ENCODE measurements at regions not wholly inside any gene's neighbourhood (a gene's known extent, or its start where the extent isn't known, plus 50 kb on each side); places are given as distances from the start of the nearest gene placed in this dataset.

DNA sequence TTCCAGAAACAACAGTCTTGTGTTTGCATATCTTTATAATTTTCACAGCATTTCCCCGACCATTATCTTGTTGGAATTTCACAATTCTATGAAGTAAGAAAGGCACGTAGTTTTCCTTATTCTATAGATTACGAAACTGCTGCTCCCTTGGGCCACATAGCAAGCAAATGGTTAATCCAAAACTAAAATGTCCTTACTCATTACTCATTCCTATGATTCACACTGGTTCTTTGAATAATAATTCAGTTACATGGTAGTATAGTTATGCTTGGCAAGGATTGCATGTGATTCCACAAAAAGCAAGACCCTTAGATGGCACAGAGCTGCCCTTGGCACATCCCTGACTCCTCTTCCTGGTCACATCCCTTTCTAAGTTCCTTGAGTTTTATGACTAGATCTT lies 51.2 kb downstream of the OR13H1 start:
- H2AK5ac ChIP-seq (ENCODE audit: low read depth, low read length): no peak overlapping the region
- no peak overlapping the region for H2BK5ac ChIP-seq (ENCODE audit: low read length)
- H3K9me3 ChIP-seq (replicated peaks in 1 of 2; ENCODE audit: control insufficient read depth in 2 of 2, insufficient read depth in 1 of 2, low read depth in 1 of 2, low read length in 2 of 2): no peaks in the 10 kb centered on the region
- H4K8ac ChIP-seq (ENCODE audit: low read depth, low read length): no peak overlapping the region
- H2BK15ac ChIP-seq (ENCODE audit: low read length): no peak overlapping the region
- no peak overlapping the region for H3K23ac ChIP-seq (ENCODE audit: low read depth, low read length, poor library complexity)
- H3K18ac ChIP-seq (ENCODE audit: low read length): no peak overlapping the region
- H3K4me1 ChIP-seq (ENCODE audit: control insufficient read depth in 2 of 2, insufficient read depth in 1 of 2, low read depth in 1 of 2, low read length in 2 of 2): no peaks in the 10 kb centered on the region
- no peaks in the 10 kb centered on the region for H3K79me1 ChIP-seq (ENCODE audit: low read depth, low read length)
- H3K27ac ChIP-seq (replicated peaks; ENCODE audit: low read length): no peak overlapping the region
- no peak overlapping the region for H2AFZ ChIP-seq (ENCODE audit: low read length)
- no peak overlapping the region for H3K14ac ChIP-seq (ENCODE audit: low read length)
- H3K9ac ChIP-seq (ENCODE audit: low read depth, low read length, poor library complexity): no peak overlapping the region
- H3K27me3 ChIP-seq (ENCODE audit: control insufficient read depth in 3 of 3, insufficient read depth in 3 of 3, low read depth in 1 of 3, low read length in 3 of 3): peaks cover 0 to 38% (median 0%) of the 10 kb centered on the region in 3 experiments
- WGBS, 2 donors (ENCODE audit: extremely low coverage in 2 of 2, insufficient read length in 2 of 2, insufficient replicate concordance in 1 of 2): no CpG with 5 or more reads among the region's 3 CpGs
- H3K4me2 ChIP-seq (ENCODE audit: insufficient read depth, low read length, poor library complexity, severe bottlenecking): no peak overlapping the region
- H2BK120ac ChIP-seq (ENCODE audit: low read depth, low read length): no peak overlapping the region
- no peak overlapping the region for H3K4ac ChIP-seq (ENCODE audit: low read length)
- no peak overlapping the region for H4K91ac ChIP-seq (ENCODE audit: low read depth, low read length, poor library complexity)
- no peak for DNase-seq (ENCODE audit: low spot score)
- H2BK12ac ChIP-seq (ENCODE audit: low read length): no peak overlapping the region
- H3K4me3 ChIP-seq (ENCODE audit: low read length in 2 of 2): no peak overlapping the region
- no peaks in the 10 kb centered on the region for H3K36me3 ChIP-seq (replicated peaks in 1 of 2; ENCODE audit: control insufficient read depth in 2 of 2, insufficient read depth in 2 of 2, low read length in 2 of 2)

DNA sequence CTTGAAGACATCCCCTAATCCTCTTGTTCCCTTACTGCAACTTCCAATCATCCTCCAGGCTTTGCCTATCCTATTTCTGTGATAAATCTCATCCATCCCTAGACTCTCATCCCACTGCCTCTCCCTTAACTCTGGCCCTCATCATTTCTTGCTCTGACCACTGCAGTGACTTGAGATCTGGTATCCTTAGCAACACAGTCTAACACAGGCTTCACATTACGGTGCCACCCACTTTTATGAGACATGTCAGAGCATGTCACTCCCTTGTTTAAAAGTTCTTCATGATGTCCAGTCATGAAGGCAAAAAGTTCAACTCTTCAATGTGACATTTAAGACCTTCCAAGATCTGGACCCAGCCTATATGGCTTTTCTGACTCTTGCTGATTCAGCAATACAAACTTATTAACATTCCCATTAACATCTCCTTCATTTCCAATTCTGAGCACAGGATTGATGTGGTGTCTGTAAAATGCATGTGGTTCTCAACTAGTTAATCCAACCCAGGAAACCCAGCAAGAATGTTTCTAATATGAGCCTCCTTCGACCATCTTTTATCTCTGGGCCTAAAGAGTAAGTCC lies 64.0 kb downstream of the OR13H1 start:
- Histone ChIP-seq H4K8ac (ENCODE audit: low read depth, low read length) (no peak overlapping the region), H2BK5ac (ENCODE audit: low read length) (no peak overlapping the region), H3K9ac (ENCODE audit: low read depth, low read length, poor library complexity) (no peak overlapping the region), H2BK120ac (ENCODE audit: low read depth, low read length) (no peak overlapping the region), H2AK5ac (ENCODE audit: low read depth, low read length) (no peak overlapping the region), H4K91ac (ENCODE audit: low read depth, low read length, poor library complexity) (no peak overlapping the region), H3K14ac (ENCODE audit: low read length) (no peak overlapping the region), H3K9me3 (replicated peaks in 1 of 2; ENCODE audit: control insufficient read depth in 2 of 2, insufficient read depth in 1 of 2, low read depth in 1 of 2, low read length in 2 of 2) (no peaks in the 10 kb centered on the region), H3K4ac (ENCODE audit: low read length) (no peak overlapping the region), H3K79me1 (ENCODE audit: low read depth, low read length) (no peaks in the 10 kb centered on the region), H3K4me1 (ENCODE audit: control insufficient read depth in 2 of 2, insufficient read depth in 1 of 2, low read depth in 1 of 2, low read length in 2 of 2) (no peaks in the 10 kb centered on the region), H2AFZ (ENCODE audit: low read length) (no peak overlapping the region), H3K36me3 (replicated peaks in 1 of 2; ENCODE audit: control insufficient read depth in 2 of 2, insufficient read depth in 2 of 2, low read length in 2 of 2) (no peaks in the 10 kb centered on the region), H2BK15ac (ENCODE audit: low read length) (no peak overlapping the region), H3K4me3 (ENCODE audit: low read length in 2 of 2) (no peak overlapping the region), H2BK12ac (ENCODE audit: low read length) (no peak overlapping the region), H3K18ac (ENCODE audit: low read length) (no peak overlapping the region), H3K4me2 (ENCODE audit: insufficient read depth, low read length, poor library complexity, severe bottlenecking) (no peak overlapping the region), H3K23ac (ENCODE audit: low read depth, low read length, poor library complexity) (no peak overlapping the region), H3K27me3 (ENCODE audit: control insufficient read depth in 3 of 3, insufficient read depth in 3 of 3, low read depth in 1 of 3, low read length in 3 of 3) (peaks cover 0 to 39% (median 0%) of the 10 kb centered on the region in 3 experiments), H3K27ac (replicated peaks; ENCODE audit: low read length) (no peak overlapping the region)
- DNase-seq (ENCODE audit: low spot score): no peak
- no CpG with 5 or more reads among the region's 2 CpGs for WGBS, 2 donors (ENCODE audit: extremely low coverage in 2 of 2, insufficient read length in 2 of 2, insufficient replicate concordance in 1 of 2)

DNA sequence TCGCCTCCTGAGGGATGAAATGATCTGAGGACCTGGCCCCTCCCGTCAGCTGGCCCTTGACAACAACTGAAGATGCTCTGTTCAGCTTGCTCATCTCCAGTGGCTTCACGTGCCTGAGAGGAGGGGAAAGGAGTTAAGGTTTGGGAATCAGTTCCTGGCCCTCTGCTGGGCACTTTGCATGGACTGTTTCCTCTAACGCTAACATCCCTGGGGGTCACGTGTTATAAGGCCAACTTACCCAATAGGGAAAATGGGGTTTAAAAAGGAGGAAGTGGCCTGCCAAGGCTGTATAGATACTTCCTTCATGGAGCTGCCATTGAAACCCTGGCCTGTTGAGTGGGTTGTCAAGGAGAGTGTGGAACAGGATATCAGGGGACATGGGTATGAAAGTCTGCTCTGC lies 65.6 kb downstream of the OR13H1 start:
- no peak overlapping the region for H2AK5ac ChIP-seq (ENCODE audit: low read depth, low read length)
- no peak for DNase-seq (ENCODE audit: low spot score)
- H4K8ac ChIP-seq (ENCODE audit: low read depth, low read length): no peak overlapping the region
- no peak overlapping the region for H2BK12ac ChIP-seq (ENCODE audit: low read length)
- WGBS, 2 donors (ENCODE audit: extremely low coverage in 2 of 2, insufficient read length in 2 of 2, insufficient replicate concordance in 1 of 2): no CpG with 5 or more reads among the region's 5 CpGs
- no peak overlapping the region for H2AFZ ChIP-seq (ENCODE audit: low read length)
- H3K14ac ChIP-seq (ENCODE audit: low read length): no peak overlapping the region
- H3K18ac ChIP-seq (ENCODE audit: low read length): no peak overlapping the region
- H3K9ac ChIP-seq (ENCODE audit: low read depth, low read length, poor library complexity): no peak overlapping the region
- H3K79me1 ChIP-seq (ENCODE audit: low read depth, low read length): no peaks in the 10 kb centered on the region
- H4K91ac ChIP-seq (ENCODE audit: low read depth, low read length, poor library complexity): no peak overlapping the region
- H2BK5ac ChIP-seq (ENCODE audit: low read length): no peak overlapping the region
- no peaks in the 10 kb centered on the region for H3K9me3 ChIP-seq (replicated peaks in 1 of 2; ENCODE audit: control insufficient read depth in 2 of 2, insufficient read depth in 1 of 2, low read depth in 1 of 2, low read length in 2 of 2)
- H2BK120ac ChIP-seq (ENCODE audit: low read depth, low read length): no peak overlapping the region
- H3K23ac ChIP-seq (ENCODE audit: low read depth, low read length, poor library complexity): no peak overlapping the region
- H3K4me1 ChIP-seq (ENCODE audit: control insufficient read depth in 2 of 2, insufficient read depth in 1 of 2, low read depth in 1 of 2, low read length in 2 of 2): no peaks in the 10 kb centered on the region
- no peak overlapping the region for H3K4me3 ChIP-seq (ENCODE audit: low read length in 2 of 2)
- no peaks in the 10 kb centered on the region for H3K36me3 ChIP-seq (replicated peaks in 1 of 2; ENCODE audit: control insufficient read depth in 2 of 2, insufficient read depth in 2 of 2, low read length in 2 of 2)
- peaks cover 0 to 49% (median 0%) of the 10 kb centered on the region in 3 experiments for H3K27me3 ChIP-seq (ENCODE audit: control insufficient read depth in 3 of 3, insufficient read depth in 3 of 3, low read depth in 1 of 3, low read length in 3 of 3)
- H3K27ac ChIP-seq (replicated peaks; ENCODE audit: low read length): no peak overlapping the region
- no peak overlapping the region for H2BK15ac ChIP-seq (ENCODE audit: low read length)
- H3K4ac ChIP-seq (ENCODE audit: low read length): no peak overlapping the region
- H3K4me2 ChIP-seq (ENCODE audit: insufficient read depth, low read length, poor library complexity, severe bottlenecking): no peak overlapping the region

DNA sequence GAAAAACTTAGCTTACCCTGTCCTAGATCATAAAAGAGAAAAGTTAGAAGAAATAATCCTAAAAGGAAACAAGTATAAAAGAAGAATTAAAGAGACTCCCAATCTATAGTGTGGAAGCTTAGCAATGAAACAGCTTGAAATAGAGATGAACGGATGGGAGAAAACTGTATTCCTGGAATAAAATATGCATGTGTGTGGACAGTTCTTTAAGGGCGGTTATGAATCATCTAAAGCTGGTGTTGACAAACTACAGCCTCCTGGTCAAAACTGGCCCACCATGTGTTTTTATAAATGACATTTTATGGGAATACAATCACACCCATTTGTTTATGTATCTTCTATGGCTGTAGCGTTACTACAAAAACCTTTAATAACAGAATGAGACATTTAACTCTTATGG lies 69.4 kb downstream of the OR13H1 start:
- H3K27me3 ChIP-seq (ENCODE audit: control insufficient read depth in 3 of 3, insufficient read depth in 3 of 3, low read depth in 1 of 3, low read length in 3 of 3): peaks cover 0 to 59% (median 0%) of the 10 kb centered on the region in 3 experiments
- H3K36me3 ChIP-seq (replicated peaks in 1 of 2; ENCODE audit: control insufficient read depth in 2 of 2, insufficient read depth in 2 of 2, low read length in 2 of 2): no peaks in the 10 kb centered on the region
- H4K91ac ChIP-seq (ENCODE audit: low read depth, low read length, poor library complexity): no peak overlapping the region
- H3K4ac ChIP-seq (ENCODE audit: low read length): no peak overlapping the region
- H3K4me2 ChIP-seq (ENCODE audit: insufficient read depth, low read length, poor library complexity, severe bottlenecking): no peak overlapping the region
- H4K8ac ChIP-seq (ENCODE audit: low read depth, low read length): no peak overlapping the region
- no peak for DNase-seq (ENCODE audit: low spot score)
- H2AFZ ChIP-seq (ENCODE audit: low read length): no peak overlapping the region
- H2BK5ac ChIP-seq (ENCODE audit: low read length): no peak overlapping the region
- H2BK15ac ChIP-seq (ENCODE audit: low read length): no peak overlapping the region
- no peak overlapping the region for H2AK5ac ChIP-seq (ENCODE audit: low read depth, low read length)
- H3K14ac ChIP-seq (ENCODE audit: low read length): no peak overlapping the region
- H3K79me1 ChIP-seq (ENCODE audit: low read depth, low read length): no peaks in the 10 kb centered on the region
- H3K4me1 ChIP-seq (ENCODE audit: control insufficient read depth in 2 of 2, insufficient read depth in 1 of 2, low read depth in 1 of 2, low read length in 2 of 2): no peaks in the 10 kb centered on the region
- H3K9ac ChIP-seq (ENCODE audit: low read depth, low read length, poor library complexity): no peak overlapping the region
- no peak overlapping the region for H2BK12ac ChIP-seq (ENCODE audit: low read length)
- no peak overlapping the region for H3K4me3 ChIP-seq (ENCODE audit: low read length in 2 of 2)
- no peak overlapping the region for H3K27ac ChIP-seq (replicated peaks; ENCODE audit: low read length)
- no CpG with 5 or more reads among the region's 3 CpGs for WGBS, 2 donors (ENCODE audit: extremely low coverage in 2 of 2, insufficient read length in 2 of 2, insufficient replicate concordance in 1 of 2)
- H3K23ac ChIP-seq (ENCODE audit: low read depth, low read length, poor library complexity): no peak overlapping the region
- no peak overlapping the region for H2BK120ac ChIP-seq (ENCODE audit: low read depth, low read length)
- H3K18ac ChIP-seq (ENCODE audit: low read length): no peak overlapping the region
- H3K9me3 ChIP-seq (replicated peaks in 1 of 2; ENCODE audit: control insufficient read depth in 2 of 2, insufficient read depth in 1 of 2, low read depth in 1 of 2, low read length in 2 of 2): no peaks in the 10 kb centered on the region
